Stimulated activated CD4-positive, alpha-beta T cell treated with anti-CD3 and anti-CD28 coated beads, TNF-alpha, amount 100 ng/mL, for 48 hours (primary cell): ENCODE measurements at regions not wholly inside any gene's neighbourhood (a gene's known extent, or its start where the extent isn't known, plus 50 kb on each side); places are given as distances from the start of the nearest gene placed in this dataset.

ENCODE experiments used
- DNase-seq, 3 donors: peaks; one replicate each; pipeline ENCODE4 v3.0.0-alpha.2; 2020; ENCODE audit warnings: low read depth in 3 of 3

- DNase-seq, result no peak
Observed at GRCh38 chr9:30943446-30944224, 1440.8 kb upstream of the ACO1 start.

GRCh38 chr9:30944225-30944569 lies 1440.2 kb upstream of the ACO1 start:
- no peak for DNase-seq

- no peak for DNase-seq
Observed at GRCh38 chr9:30944741-30945280, 1439.6 kb upstream of the ACO1 start.

GRCh38 chr9:30964332-30964731 lies 1420.1 kb upstream of the ACO1 start:
- no peak for DNase-seq

- no peak for DNase-seq
Observed at GRCh38 chr9:30967476-30967875, 1417.0 kb upstream of the ACO1 start.

GRCh38 chr9:30970186-30970585 lies 1414.3 kb upstream of the ACO1 start:
- DNase-seq, result no peak

- no peak for DNase-seq
Observed at GRCh38 chr9:30970812-30971211, 1413.6 kb upstream of the ACO1 start.

- no peak for DNase-seq
Observed at GRCh38 chr9:30972654-30973053, 1411.8 kb upstream of the ACO1 start.

- DNase-seq, result no peak
Observed at GRCh38 chr9:30977965-30978364, 1406.5 kb upstream of the ACO1 start.

GRCh38 chr9:30982301-30982700 lies 1402.1 kb upstream of the ACO1 start:
- DNase-seq, result no peak

GRCh38 chr9:30995956-30996738 lies 1388.3 kb upstream of the ACO1 start:
- DNase-seq, result no peak

- DNase-seq, result no peak
Observed at GRCh38 chr9:30996761-30997160, 1387.7 kb upstream of the ACO1 start.

GRCh38 chr9:30997291-30997690 lies 1387.2 kb upstream of the ACO1 start:
- DNase-seq, result no peak

- DNase-seq, result no peak
Observed at GRCh38 chr9:31005086-31005665, 1379.3 kb upstream of the ACO1 start.

- DNase-seq, result no peak
Observed at GRCh38 chr9:31013371-31013770, 1371.1 kb upstream of the ACO1 start.

GRCh38 chr9:31023847-31024246 lies 1360.6 kb upstream of the ACO1 start:
- DNase-seq, result no peak

GRCh38 chr9:31027678-31028077 lies 1356.8 kb upstream of the ACO1 start:
- no peak for DNase-seq

GRCh38 chr9:31028137-31028536 lies 1356.3 kb upstream of the ACO1 start:
- no peak for DNase-seq

- DNase-seq, result no peak
Observed at GRCh38 chr9:31030741-31031202, 1353.7 kb upstream of the ACO1 start.

- no peak for DNase-seq
Observed at GRCh38 chr9:31032206-31032605, 1352.2 kb upstream of the ACO1 start.

- DNase-seq, result no peak
Observed at GRCh38 chr9:31034311-31034710, 1350.1 kb upstream of the ACO1 start.

- no peak for DNase-seq
Observed at GRCh38 chr9:31040564-31040963, 1343.9 kb upstream of the ACO1 start.

GRCh38 chr9:31045810-31046209 lies 1338.6 kb upstream of the ACO1 start:
- DNase-seq, result no peak
